H1 (cell line): ENCODE measurements at regions not wholly inside any gene's neighbourhood (a gene's known extent, or its start where the extent isn't known, plus 50 kb on each side); places are given as distances from the start of the nearest gene placed in this dataset.

Experiments used
- CTCF ChIA-PET: fragments of 300-600 bp; sonication (Branson Sonifier 250); formaldehyde crosslinking; loops from one replicate; lab custom pipeline; 2021; ENCODE audit not compliant: partially characterized antibody; lab: Charles Lee
- POLR2A ChIA-PET: fragments of 300-600 bp; sonication (Branson Sonifier 250); formaldehyde crosslinking; loops from one replicate; lab custom pipeline; 2021; ENCODE audit warnings: inconsistent platforms; ENCODE audit not compliant: partially characterized antibody; lab: Charles Lee
- DNase-seq, 2 experiments: peaks; one replicate each; pipeline versions ENCODE4 v3.0.0 to v3.0.0-alpha.2; 2010 to 2022; ENCODE audit warnings: low spot score in 2 of 2, low read depth in 1 of 2, mixed read lengths in 1 of 2
- FAIRE-seq: peaks from 2 replicates; lab custom pipeline; 2011; peaks lifted over from hg19 to GRCh38; lab: Jason Lieb, UNC
- H2AFZ ChIP-seq: 2 replicates; pipeline ENCODE4 v1.8.1; 2012; ENCODE audit warnings: low read length, inconsistent platforms
- H2AK5ac ChIP-seq: 2 replicates; pipeline ENCODE4 v1.6.1; 2013; ENCODE audit warnings: low read depth, low read length
- H2BK120ac ChIP-seq: replicated peaks from 2 replicates; pipeline ENCODE3; 2013; ENCODE audit warnings: low read depth, low read length, inconsistent platforms
- H2BK12ac ChIP-seq: 2 replicates; pipeline ENCODE4 v1.6.1; 2013; ENCODE audit warnings: low read depth, low read length
- H2BK15ac ChIP-seq: 2 replicates; pipeline ENCODE4 v1.6.1; 2013; ENCODE audit warnings: low read length
- H2BK20ac ChIP-seq: 2 replicates; pipeline ENCODE4 v1.6.1; 2013; ENCODE audit warnings: low read length
- H2BK5ac ChIP-seq: 2 replicates; pipeline ENCODE4 v1.6.1; 2013; ENCODE audit warnings: low read depth, low read length
- H3K14ac ChIP-seq: 2 replicates; pipeline ENCODE4 v1.6.1; 2013; ENCODE audit warnings: inconsistent platforms; ENCODE audit not compliant: insufficient read length
- H3K18ac ChIP-seq: 2 replicates; pipeline ENCODE4 v1.6.1; 2013; ENCODE audit warnings: low read length; ENCODE audit errors: extremely low read depth
- H3K23ac ChIP-seq: 2 replicates; pipeline ENCODE4 v1.6.1; 2013; ENCODE audit warnings: inconsistent platforms; ENCODE audit not compliant: insufficient read length
- H3K23me2 ChIP-seq: 2 replicates; pipeline ENCODE4 v1.6.1; 2013; ENCODE audit warnings: low read depth, low read length
- H3K27ac ChIP-seq: 2 replicates; pipeline ENCODE4 v1.6.1; 2011; ENCODE audit warnings: low read depth, low read length, inconsistent platforms
- H3K27me3 ChIP-seq, 4 experiments: replicated peaks in 1 of 4; 1 replicate in 1 of 4; 2 replicates in 3 of 4; pipeline versions ENCODE4 v1.6.1 to v1.8.1; 2011 to 2013; ENCODE audit warnings: low read length in 3 of 4, mild to moderate bottlenecking in 3 of 4, inconsistent platforms in 2 of 4, mixed read lengths in 2 of 4, moderate library complexity in 1 of 4; ENCODE audit not compliant: control insufficient read depth in 3 of 4, insufficient read depth in 3 of 4; ENCODE audit errors: extremely low read depth in 1 of 4
- H3K36me3 ChIP-seq, 4 experiments: 2 replicates each; pipeline versions ENCODE4 v1.6.1 to v1.8.1; 2011 to 2013; ENCODE audit warnings: mild to moderate bottlenecking in 4 of 4, low read length in 3 of 4, moderate library complexity in 2 of 4, control low read depth in 1 of 4, inconsistent platforms in 1 of 4; ENCODE audit not compliant: insufficient read depth in 4 of 4, control insufficient read depth in 2 of 4
- H3K4ac ChIP-seq: replicated peaks from 2 replicates; pipeline ENCODE3; 2013; ENCODE audit warnings: low read length, low read depth, mixed read lengths, inconsistent platforms; ENCODE audit not compliant: insufficient read length
- H3K4me1 ChIP-seq, 4 experiments: replicated peaks in 1 of 4; 1 replicate in 1 of 4; 2 replicates in 3 of 4; pipeline versions ENCODE4 v1.6.1 to v1.8.1; 2011 to 2013; ENCODE audit warnings: low read length in 3 of 4, inconsistent platforms in 2 of 4, mixed read lengths in 1 of 4; ENCODE audit not compliant: insufficient read depth in 4 of 4, control insufficient read depth in 3 of 4
- H3K4me2 ChIP-seq, 2 experiments: 2 replicates each; pipeline versions ENCODE4 v1.6.1 to v1.8.1; 2011 to 2013; ENCODE audit warnings: low read depth in 2 of 2, low read length in 2 of 2, control low read depth in 1 of 2, inconsistent platforms in 1 of 2, mild to moderate bottlenecking in 1 of 2; ENCODE audit not compliant: insufficient read depth in 1 of 2
- H3K4me3 ChIP-seq, 4 experiments: fragments of 200-600, 300-600 bp in 1 of 4; sonication (generic), shearing (Covaris generic), sonication (Bioruptor Twin) in 1 of 4; 2 replicates each; pipeline versions ENCODE4 v1.5.1 to v1.8.1; 2011 to 2016; ENCODE audit warnings: low read length in 4 of 4, low read depth in 3 of 4, control low read depth in 2 of 4, inconsistent platforms in 2 of 4, mild to moderate bottlenecking in 2 of 4, mixed read lengths in 1 of 4, moderate library complexity in 1 of 4; ENCODE audit not compliant: insufficient read depth in 2 of 4; ENCODE audit errors: extremely low read depth in 1 of 4
- H3K56ac ChIP-seq: replicated peaks from 2 replicates; pipeline ENCODE3; 2013; ENCODE audit warnings: low read depth, mild to moderate bottlenecking, mixed read lengths, low read length, inconsistent platforms; ENCODE audit not compliant: insufficient read length
- H3K79me1 ChIP-seq: 2 replicates; pipeline ENCODE4 v1.6.1; 2013; ENCODE audit warnings: low read depth, low read length, control low read depth
- H3K79me2 ChIP-seq, 2 experiments: 2 replicates each; pipeline versions ENCODE4 v1.6.1 to v1.8.1; 2012 to 2013; ENCODE audit warnings: low read length in 2 of 2, mild to moderate bottlenecking in 2 of 2, inconsistent platforms in 1 of 2; ENCODE audit not compliant: insufficient read depth in 2 of 2, control insufficient read depth in 1 of 2
- H3K9ac ChIP-seq, 4 experiments: replicated peaks in 1 of 4; 1 replicate in 1 of 4; 2 replicates in 3 of 4; pipeline versions ENCODE4 v1.6.1 to v1.8.1; 2011 to 2013; ENCODE audit warnings: low read depth in 3 of 4, low read length in 3 of 4, control low read depth in 2 of 4, mild to moderate bottlenecking in 2 of 4, moderate library complexity in 2 of 4, inconsistent platforms in 1 of 4; ENCODE audit errors: extremely low read depth in 1 of 4
- H3K9me3 ChIP-seq, 2 experiments: 2 replicates each; pipeline versions ENCODE4 v1.6.1 to v1.8.1; 2012 to 2013; ENCODE audit warnings: mild to moderate bottlenecking in 2 of 2, moderate library complexity in 2 of 2, control low read depth in 1 of 2, inconsistent platforms in 1 of 2, low read depth in 1 of 2, low read length in 1 of 2, mixed read lengths in 1 of 2; ENCODE audit not compliant: insufficient read depth in 2 of 2
- H4K20me1 ChIP-seq, 2 experiments: replicated peaks in 1 of 2; 2 replicates each; pipeline versions ENCODE3 to v1.8.1; 2011 to 2013; ENCODE audit warnings: inconsistent platforms in 2 of 2, low read length in 2 of 2, mild to moderate bottlenecking in 1 of 2; ENCODE audit not compliant: insufficient read depth in 2 of 2, control insufficient read depth in 1 of 2
- H4K5ac ChIP-seq: 2 replicates; pipeline ENCODE4 v1.6.1; 2013; ENCODE audit warnings: low read length, low read depth, mixed read lengths, inconsistent platforms; ENCODE audit not compliant: insufficient read length
- H4K8ac ChIP-seq: 2 replicates; pipeline ENCODE4 v1.8.0; 2013; ENCODE audit warnings: mild to moderate bottlenecking, moderate library complexity, low read length, inconsistent platforms; ENCODE audit not compliant: insufficient read depth; ENCODE audit errors: extremely low read depth
- H4K91ac ChIP-seq: replicated peaks from 2 replicates; pipeline ENCODE3; 2013; ENCODE audit warnings: low read length, mixed read lengths, inconsistent platforms; ENCODE audit not compliant: insufficient read length
- E2F6 ChIP-seq: IDR thresholded peaks from 2 replicates; pipeline ENCODE4 v1.6.1; 2012; ENCODE audit warnings: inconsistent platforms
- GTF2F1 ChIP-seq: IDR thresholded peaks from 2 replicates; pipeline ENCODE4 v1.6.1; 2012; ENCODE audit warnings: low read depth, low read length, improper control_type of control experiment, borderline replicate concordance
- WGBS, 2 experiments: shearing (Covaris generic) in 1 of 2; methylation state at CpG; one replicate each; pipeline versions ENCODE4 v1.1.6 to v1.1.7; 2013 to 2015; ENCODE audit warnings: low lambda C conversion rate in 2 of 2, mixed read lengths in 2 of 2, inconsistent platforms in 1 of 2, low coverage in 1 of 2, missing lambda C conversion rate in 1 of 2; ENCODE audit not compliant: insufficient replicate concordance in 2 of 2, insufficient coverage in 1 of 2, insufficient read length in 1 of 2; ENCODE audit errors: extremely low coverage in 1 of 2, missing lambda C conversion rate in 1 of 2; 5-methylcytosine and 5-hydroxymethylcytosine counted together

- TF ChIP-seq E2F6 (peak; percentile 72), GTF2F1 (no peak)
- TF ChIP-seq, all 59 proteins: peak for 1
- H3K14ac ChIP-seq = no peak overlapping the region
- no peaks in the 10 kb centered on the region for H3K23me2 ChIP-seq
- H3K79me1 ChIP-seq = no peaks in the 10 kb centered on the region
- ChIA-PET POLR2A (no interaction called here), CTCF (interaction anchor here (0.9 to 8.3 kb wide), 4 partner anchors 11 to 1087 kb away, joined by 4 to 71 read pairs (median 21); no protein-coding TSS in a partner anchor)
- H3K79me2 ChIP-seq = no peaks in the 10 kb centered on the region
- no peak overlapping the region for H2BK20ac ChIP-seq
- H3K23ac ChIP-seq = no peak overlapping the region
- H4K20me1 ChIP-seq = no peaks in the 10 kb centered on the region
- H3K27me3 ChIP-seq = no peaks in the 10 kb centered on the region
- H3K9ac ChIP-seq = no peak overlapping the region
- H3K18ac ChIP-seq = no peak overlapping the region
- DNase-seq (no peak), FAIRE-seq (no peak)
- no peak overlapping the region for H2BK5ac ChIP-seq
- no peak overlapping the region for H3K4ac ChIP-seq
- H4K91ac ChIP-seq = no peak overlapping the region
- 72% methylated on average over 7 of the region's 8 CpGs; no CpG with 5 or more reads in 1 of the 2 experiments for WGBS, 2 experiments
- H2BK15ac ChIP-seq = no peak overlapping the region
- H3K4me2 ChIP-seq = no peak overlapping the region
- H3K4me1 ChIP-seq = no peaks in the 10 kb centered on the region
- H2AFZ ChIP-seq = no peak overlapping the region
- no peaks in the 10 kb centered on the region for H3K36me3 ChIP-seq
- H3K9me3 ChIP-seq = no peaks in the 10 kb centered on the region
- no peak overlapping the region for H3K27ac ChIP-seq
- H4K5ac ChIP-seq = no peak overlapping the region
- H2BK120ac ChIP-seq = no peak overlapping the region
- no peak overlapping the region for H3K56ac ChIP-seq
- no peak overlapping the region for H2AK5ac ChIP-seq
- H2BK12ac ChIP-seq = no peak overlapping the region
- H3K4me3 ChIP-seq = no peak overlapping the region
- H4K8ac ChIP-seq = no peak overlapping the region
Observed at GRCh38 chr16:62201911-62202310, 165.7 kb upstream of the CDH8 start.
